ENCODE measurements at regions not wholly inside any gene's neighbourhood (a gene's known extent, or its start where the extent isn't known, plus 50 kb on each side); places are given as distances from the start of the nearest gene placed in this dataset.

GRCh38 chr3:184503647-184504046, 57.9 kb upstream of the EPHB3 start:
- no peak for TF ChIP-seq CTCF (IDR thresholded peaks at IDR 0.05 in 8 of 11, conservative IDR thresholded peaks at IDR 0.05 in 3 of 11)
- TF ChIP-seq POLR2AphosphoS5 (IDR thresholded peaks at IDR 0.05), result no peak
- TF ChIP-seq POLR2A (IDR thresholded peaks at IDR 0.05), result no peak

Measured in spleen (tissue), 7 donors.